Thyroid gland (tissue), 4 donors: ENCODE measurements at regions not wholly inside any gene's neighbourhood (a gene's known extent, or its start where the extent isn't known, plus 50 kb on each side); places are given as distances from the start of the nearest gene placed in this dataset.

Experiments
- CTCF ChIP-seq, 6 experiments: fragments of 200-600 bp in 3 of 6; fragments of 450-650 bp in 3 of 6; sonication (generic) in 3 of 6; IDR thresholded peaks; one replicate each; pipeline ENCODE4 v1.5.1; 2016 to 2019; ENCODE audit warnings: antibody characterized with exemption in 6 of 6, mild to moderate bottlenecking in 2 of 6, inconsistent platforms in 1 of 6, moderate library complexity in 1 of 6
- POLR2A ChIP-seq, 2 donors: fragments of 450-650 bp; IDR thresholded peaks; one replicate each; pipeline ENCODE4 v1.6.1; 2017; ENCODE audit warnings: antibody characterized with exemption in 2 of 2, mild to moderate bottlenecking in 2 of 2, moderate library complexity in 1 of 2

GRCh38 chr6:139447656-139447975 is 73.2 kb upstream of the CITED2 start:
- TF ChIP-seq CTCF (IDR thresholded peaks at IDR 0.05): no peak
- no peak for TF ChIP-seq POLR2A (IDR thresholded peaks at IDR 0.05)
